GM19395 (cell line): ENCODE measurements at regions not wholly inside any gene's neighbourhood (a gene's known extent, or its start where the extent isn't known, plus 50 kb on each side); places are given as distances from the start of the nearest gene placed in this dataset.

Experiments
- ATAC-seq: cut with Tn5 transposase; IDR thresholded peaks from one replicate; pipeline ENCODE4 v1.9.1; 2021; ENCODE audit warnings: mild to moderate bottlenecking, moderate library complexity; ENCODE audit not compliant: unreplicated experiment

- no peak for ATAC-seq
Measured at GRCh38 chr5:109533751-109534272, 124.0 kb upstream of the PJA2 start.

GRCh38 chr5:109532773-109533364 lies 123.1 kb upstream of the PJA2 start:
- no peak for ATAC-seq

DNA sequence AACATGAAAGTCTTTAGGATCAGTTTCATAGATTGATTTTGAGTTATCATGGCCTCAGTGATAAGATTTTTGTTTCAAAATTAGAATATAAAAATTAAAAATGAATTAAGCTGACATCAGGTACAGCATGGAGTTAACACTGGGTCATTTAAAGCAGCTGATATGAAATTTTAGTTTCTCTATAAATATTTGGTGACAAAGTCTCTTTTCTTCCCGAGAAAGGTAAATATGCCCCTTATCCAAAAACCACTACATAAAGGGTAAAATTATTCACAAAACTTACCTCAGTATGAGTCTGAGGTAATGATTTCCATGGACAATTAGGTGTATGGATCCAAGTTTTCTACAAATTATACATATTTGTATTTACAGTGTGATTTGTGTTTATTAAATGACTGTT lies 121.5 kb upstream of the PJA2 start:
- no peak for ATAC-seq

GRCh38 chr5:109529987-109530386 lies 120.2 kb upstream of the PJA2 start:
- no peak for ATAC-seq

GRCh38 chr5:109529520-109529919 lies 119.7 kb upstream of the PJA2 start:
- no peak for ATAC-seq

GRCh38 chr5:109524555-109524954 lies 114.8 kb upstream of the PJA2 start:
- no peak for ATAC-seq

GRCh38 chr5:109524026-109524425 lies 114.3 kb upstream of the PJA2 start:
- no peak for ATAC-seq

- ATAC-seq = no peak
Measured at GRCh38 chr5:109522404-109522803, 112.6 kb upstream of the PJA2 start.

GRCh38 chr5:109519416-109519815 lies 109.6 kb upstream of the PJA2 start:
- ATAC-seq = no peak

DNA sequence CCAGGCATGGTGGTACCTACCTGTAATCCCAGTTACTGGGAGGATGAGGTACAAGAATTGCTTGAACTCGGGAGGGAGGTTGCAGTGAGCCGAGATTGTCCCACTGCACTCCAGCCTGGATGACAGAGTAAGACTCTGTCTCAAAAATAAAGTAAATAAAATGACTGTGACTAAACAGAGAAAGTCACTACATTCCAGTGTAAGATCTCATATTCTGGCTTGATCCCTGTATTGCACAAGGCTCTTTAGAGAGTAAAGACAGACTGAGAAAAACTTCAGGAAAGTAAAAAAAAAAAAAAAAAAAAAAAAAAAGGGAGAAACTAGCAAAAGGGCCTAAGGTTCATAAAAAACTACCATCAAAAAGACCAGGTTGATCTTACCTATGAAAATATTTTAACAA lies 106.6 kb upstream of the PJA2 start:
- ATAC-seq = no peak

GRCh38 chr5:109511980-109512734 lies 102.4 kb upstream of the PJA2 start:
- ATAC-seq = no peak

GRCh38 chr5:109506556-109506955 lies 96.8 kb upstream of the PJA2 start:
- no peak for ATAC-seq

DNA sequence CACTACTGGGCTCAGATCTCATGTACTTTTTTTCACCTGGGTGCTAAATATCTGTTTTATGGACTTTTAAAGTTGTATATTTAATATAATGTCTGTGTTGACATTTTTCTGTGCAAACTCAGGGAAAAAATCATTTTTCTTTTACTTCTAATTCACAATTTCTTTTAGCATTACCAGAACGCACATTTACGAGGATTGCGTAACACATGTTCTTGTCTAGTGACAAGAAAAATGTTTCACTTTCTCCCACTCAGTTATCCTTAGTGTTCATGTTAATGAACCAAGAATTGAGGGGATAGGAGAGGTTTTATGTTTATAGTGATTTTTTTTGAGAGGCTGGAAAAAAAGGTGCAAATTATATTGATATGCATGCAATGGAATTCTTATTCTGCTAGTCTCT lies 86.3 kb upstream of the PJA2 start:
- ATAC-seq = no peak

DNA sequence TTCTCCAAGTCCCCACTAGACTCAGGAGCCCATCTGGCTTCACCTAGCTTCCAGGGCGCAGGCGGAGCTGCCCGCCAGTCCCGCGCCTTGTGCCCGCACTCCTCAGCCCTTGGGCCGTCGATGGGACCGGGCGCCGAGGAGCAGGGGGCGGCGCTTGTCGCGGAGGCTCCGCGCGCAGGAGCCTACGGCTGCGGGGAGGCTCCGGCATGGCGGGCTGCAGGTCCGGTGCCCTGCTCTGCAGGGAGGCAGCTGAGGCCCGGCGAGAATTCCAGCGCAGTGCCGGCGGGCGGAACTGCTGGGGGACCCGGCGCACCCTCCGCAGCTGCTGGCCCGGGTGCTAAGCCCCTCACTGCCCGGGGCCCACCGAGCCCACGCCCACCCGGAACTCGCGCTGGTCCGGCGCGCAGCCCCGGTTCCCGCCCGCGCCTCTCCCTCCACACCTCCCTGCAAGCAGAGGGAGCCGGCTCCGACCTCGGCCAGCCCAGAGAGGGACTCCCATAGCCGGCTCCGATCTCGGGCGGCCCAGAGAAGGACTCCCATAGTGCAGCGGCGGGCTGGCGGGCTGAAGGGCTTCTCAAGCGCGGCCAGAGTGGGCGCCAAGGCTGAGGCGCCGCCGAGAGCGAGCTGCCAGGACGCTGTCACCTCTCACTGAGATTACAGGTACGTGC lies 78.1 kb upstream of the PJA2 start:
- no peak for ATAC-seq

DNA sequence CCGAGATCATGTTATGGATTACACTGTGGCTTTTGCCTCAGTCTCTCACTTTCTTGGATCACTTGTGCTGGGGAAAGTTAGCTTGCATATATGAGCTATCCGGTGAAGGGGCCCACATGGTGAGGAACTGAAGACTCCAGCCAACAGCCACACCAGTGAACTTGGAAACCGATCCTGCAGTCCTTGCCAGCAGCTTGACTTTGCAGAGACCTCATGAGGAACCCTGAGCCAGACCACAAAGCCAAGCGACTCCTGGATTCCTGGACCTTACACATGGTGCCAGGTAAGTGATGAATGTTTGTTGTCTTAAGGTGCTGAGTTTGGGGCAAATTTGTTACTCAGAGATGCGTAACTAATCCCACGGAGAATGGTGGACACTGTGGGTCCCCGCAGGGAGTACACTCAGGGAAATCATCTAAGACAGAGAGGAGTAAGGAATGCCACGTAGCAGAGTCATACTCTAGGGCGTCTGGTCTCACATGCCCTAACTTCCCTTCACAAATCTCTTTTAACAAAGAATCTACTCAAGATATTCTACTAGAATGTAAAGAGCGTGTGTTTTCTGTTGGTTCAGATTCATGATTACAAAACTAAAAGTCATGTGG lies 76.5 kb upstream of the PJA2 start:
- ATAC-seq = no peak

DNA sequence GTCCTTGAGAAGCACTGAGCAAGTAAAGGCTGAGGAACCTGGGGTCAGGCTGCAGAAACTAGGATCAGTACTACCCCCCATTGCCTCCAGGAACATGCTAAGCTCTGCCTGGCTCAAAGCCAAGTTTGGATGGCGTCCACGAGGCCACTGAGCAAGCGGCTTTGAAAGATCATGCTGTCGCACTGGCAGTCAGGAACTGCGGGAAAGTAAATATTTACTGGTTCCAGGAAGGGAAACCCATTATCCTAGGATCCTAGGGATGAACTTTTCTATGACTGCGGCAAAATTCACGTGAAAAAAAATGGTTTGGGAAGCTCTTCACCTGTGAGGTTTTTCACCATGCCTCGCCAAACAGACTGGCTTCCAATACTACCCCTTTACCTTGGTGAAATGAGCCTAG lies 75.3 kb upstream of the PJA2 start:
- no peak for ATAC-seq

DNA sequence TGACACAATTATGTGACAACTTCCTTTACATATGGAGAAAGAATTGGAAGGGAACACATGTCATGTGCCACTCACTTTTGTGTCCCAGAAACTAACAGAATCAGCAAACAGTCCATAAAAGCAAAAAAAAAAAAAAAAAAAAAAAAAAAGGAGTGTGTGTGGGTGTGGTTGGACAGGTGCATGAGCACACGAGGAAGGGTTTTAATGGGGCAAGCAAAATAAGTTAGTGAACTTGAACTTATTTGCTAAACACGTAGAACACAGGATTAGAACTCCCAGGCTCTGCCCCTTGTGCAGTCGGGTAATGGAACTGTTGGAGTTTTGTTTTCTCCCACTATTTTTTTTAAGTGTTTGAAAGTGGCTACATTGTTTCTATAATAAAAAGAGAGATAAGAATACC lies 74.8 kb upstream of the PJA2 start:
- ATAC-seq = no peak

- no peak for ATAC-seq
Measured at GRCh38 chr5:109483395-109483971, 73.7 kb upstream of the PJA2 start.

DNA sequence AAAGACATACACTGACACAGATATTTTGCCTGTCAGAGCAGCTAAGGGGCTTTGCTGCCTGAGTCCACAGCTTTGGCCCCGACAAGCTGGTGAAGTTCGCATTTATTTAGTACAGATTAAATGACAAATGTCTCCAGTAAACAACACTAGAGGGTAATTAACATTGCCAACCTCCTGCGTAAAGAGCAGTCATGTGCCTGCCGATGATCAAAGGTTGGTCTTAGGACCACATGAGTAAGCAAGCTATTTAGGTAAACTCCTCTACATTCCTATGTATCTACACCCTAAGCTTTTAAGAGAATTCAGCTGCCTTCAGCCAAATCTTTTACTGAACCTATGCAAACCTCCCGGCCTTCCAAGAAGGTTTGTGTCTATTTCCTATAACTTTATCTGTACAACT lies 73.0 kb upstream of the PJA2 start:
- ATAC-seq = no peak

GRCh38 chr5:109479260-109479860 lies 69.6 kb upstream of the PJA2 start:
- no peak for ATAC-seq

DNA sequence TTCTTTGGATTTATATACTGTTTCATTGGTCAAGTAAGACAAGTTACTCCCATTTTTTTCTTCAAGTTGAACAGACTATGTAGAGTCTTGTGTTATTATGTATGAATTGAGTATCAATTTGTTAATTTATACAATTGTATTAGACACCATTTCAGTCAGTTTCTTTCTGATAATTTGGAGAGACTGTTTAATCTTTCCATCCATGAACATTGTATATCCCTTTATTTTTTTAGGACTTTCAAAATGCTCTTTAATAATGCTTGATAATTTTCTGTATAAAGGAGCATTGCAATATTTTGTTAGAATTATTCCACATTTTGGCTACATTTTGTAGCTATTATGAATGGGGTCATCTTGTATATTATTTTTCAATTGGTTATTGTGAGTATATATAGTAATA lies 69.1 kb upstream of the PJA2 start:
- no peak for ATAC-seq
